DOHH2 (cell line): ENCODE measurements at regions not wholly inside any gene's neighbourhood (a gene's known extent, or its start where the extent isn't known, plus 50 kb on each side); places are given as distances from the start of the nearest gene placed in this dataset.

ENCODE experiments used
- H3F3A ChIP-seq: fragments of 200-600 bp; sonication (generic), shearing (Covaris generic); 2 replicates; pipeline ENCODE4 v1.6.0; 2016; ENCODE audit warnings: antibody characterized with exemption, mild to moderate bottlenecking; ENCODE audit not compliant: control insufficient read depth, insufficient read depth
- H3K27ac ChIP-seq: fragments of 200-600 bp; sonication (generic); 2 replicates; pipeline ENCODE4 v1.5.1; 2014; ENCODE audit warnings: low read depth, mild to moderate bottlenecking, low read length, moderate library complexity
- H3K27me3 ChIP-seq: fragments of 200-600 bp; sonication (generic); 2 replicates; pipeline ENCODE4 v1.6.1; 2014; ENCODE audit warnings: mild to moderate bottlenecking, low read length, mixed read lengths; ENCODE audit not compliant: control insufficient read depth
- H3K36me3 ChIP-seq: fragments of 200-600 bp; sonication (generic); 2 replicates; pipeline ENCODE4 v1.6.1; 2014; ENCODE audit warnings: mild to moderate bottlenecking, low read length, moderate library complexity, mixed read lengths; ENCODE audit not compliant: control insufficient read depth
- H3K4me1 ChIP-seq: fragments of 200-600 bp; sonication (generic); 2 replicates; pipeline ENCODE4 v1.6.1; 2014; ENCODE audit warnings: mild to moderate bottlenecking, low read length, mixed read lengths; ENCODE audit not compliant: control insufficient read depth
- H3K4me2 ChIP-seq: fragments of 200-600 bp; sonication (generic); 2 replicates; pipeline ENCODE4 v1.6.0; 2014; ENCODE audit warnings: mild to moderate bottlenecking, low read length, moderate library complexity
- H3K4me3 ChIP-seq: fragments of 200-600 bp; sonication (generic); 2 replicates; pipeline ENCODE4 v1.5.1; 2014; ENCODE audit warnings: mild to moderate bottlenecking, low read length, mixed read lengths
- H3K79me2 ChIP-seq: fragments of 200-600 bp; sonication (generic); 2 replicates; pipeline ENCODE4 v1.6.1; 2014; ENCODE audit warnings: mild to moderate bottlenecking, low read length, mixed read lengths; ENCODE audit not compliant: control insufficient read depth
- H3K9me2 ChIP-seq: fragments of 200-600 bp; sonication (generic); replicated peaks from 2 replicates; pipeline ENCODE4 v1.6.1; 2014; ENCODE audit warnings: mild to moderate bottlenecking, low read length, mixed read lengths; ENCODE audit not compliant: control insufficient read depth
- H3K9me3 ChIP-seq: fragments of 200-600 bp; sonication (generic); 2 replicates; pipeline ENCODE4 v1.6.1; 2014; ENCODE audit warnings: antibody characterized with exemption, low read length, mixed read lengths; ENCODE audit not compliant: control insufficient read depth, insufficient read depth
- H4K20me1 ChIP-seq: fragments of 200-600 bp; sonication (generic); 2 replicates; pipeline ENCODE4 v1.6.0; 2014; ENCODE audit warnings: low read depth, mild to moderate bottlenecking, antibody characterized with exemption, low read length, moderate library complexity; ENCODE audit not compliant: control insufficient read depth, insufficient read depth
- EZH2phosphoT487 ChIP-seq: fragments of 200-600 bp; sonication (generic); IDR thresholded peaks from 2 replicates; pipeline ENCODE4 v1.6.1; 2017; ENCODE audit warnings: borderline replicate concordance, mild to moderate bottlenecking, antibody characterized with exemption, low read length, moderate library complexity, mixed read lengths
- TF ChIP-seq, protein P1 (sequence below): fragments of 200-600 bp; sonication (generic); IDR thresholded peaks from one replicate; pipeline ENCODE4 v1.5.1; 2014; ENCODE audit warnings: antibody characterized with exemption, mild to moderate bottlenecking, low read depth, low read length; ENCODE audit not compliant: poor library complexity, severe bottlenecking

DNA sequence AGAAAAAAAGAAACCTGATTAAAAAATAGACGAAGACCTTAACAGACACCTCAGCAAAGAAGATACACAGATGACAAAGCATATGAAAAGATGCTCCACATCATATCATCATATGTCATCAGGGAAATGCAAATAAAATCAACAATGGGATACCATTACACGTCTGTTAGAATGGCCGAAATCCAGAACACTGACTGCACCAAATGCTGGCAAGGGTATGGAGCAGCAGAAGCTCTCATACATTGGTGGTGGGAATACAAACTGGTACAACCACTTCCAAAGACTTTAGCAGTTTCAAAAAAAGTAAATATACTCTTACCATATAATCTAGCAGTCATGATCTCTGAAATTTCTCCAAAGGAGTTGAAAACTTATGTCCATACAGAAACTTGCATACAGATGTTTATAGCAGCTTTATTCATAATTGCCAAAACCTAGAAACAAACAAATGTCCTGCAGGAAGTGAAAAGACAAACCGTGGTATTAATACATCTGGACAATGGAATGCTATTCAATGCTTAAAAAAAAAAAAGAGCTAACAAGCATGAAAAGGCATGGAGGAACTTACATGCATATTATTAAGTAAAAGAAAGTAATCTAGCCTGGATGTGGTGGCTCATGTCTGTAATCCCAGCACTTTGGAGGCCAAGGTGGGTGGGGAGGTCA is 107.4 kb downstream of the HES1 start:
- Histone ChIP-seq H3K79me2 (no peaks in the 10 kb centered on the region), H3K4me2 (no peak overlapping the region), H3K27ac (no peak overlapping the region), H3K4me3 (no peak overlapping the region), H4K20me1 (no peaks in the 10 kb centered on the region), H3K9me2 (no peaks in the 10 kb centered on the region), H3K36me3 (no peaks in the 10 kb centered on the region), H3K4me1 (no peaks in the 10 kb centered on the region), H3K27me3 (peaks cover 4% of the 10 kb centered on the region), H3F3A (no peaks in the 10 kb centered on the region), H3K9me3 (no peaks in the 10 kb centered on the region)
- TF ChIP-seq EZH2phosphoT487: no peak
- TF ChIP-seq, protein P1, sequence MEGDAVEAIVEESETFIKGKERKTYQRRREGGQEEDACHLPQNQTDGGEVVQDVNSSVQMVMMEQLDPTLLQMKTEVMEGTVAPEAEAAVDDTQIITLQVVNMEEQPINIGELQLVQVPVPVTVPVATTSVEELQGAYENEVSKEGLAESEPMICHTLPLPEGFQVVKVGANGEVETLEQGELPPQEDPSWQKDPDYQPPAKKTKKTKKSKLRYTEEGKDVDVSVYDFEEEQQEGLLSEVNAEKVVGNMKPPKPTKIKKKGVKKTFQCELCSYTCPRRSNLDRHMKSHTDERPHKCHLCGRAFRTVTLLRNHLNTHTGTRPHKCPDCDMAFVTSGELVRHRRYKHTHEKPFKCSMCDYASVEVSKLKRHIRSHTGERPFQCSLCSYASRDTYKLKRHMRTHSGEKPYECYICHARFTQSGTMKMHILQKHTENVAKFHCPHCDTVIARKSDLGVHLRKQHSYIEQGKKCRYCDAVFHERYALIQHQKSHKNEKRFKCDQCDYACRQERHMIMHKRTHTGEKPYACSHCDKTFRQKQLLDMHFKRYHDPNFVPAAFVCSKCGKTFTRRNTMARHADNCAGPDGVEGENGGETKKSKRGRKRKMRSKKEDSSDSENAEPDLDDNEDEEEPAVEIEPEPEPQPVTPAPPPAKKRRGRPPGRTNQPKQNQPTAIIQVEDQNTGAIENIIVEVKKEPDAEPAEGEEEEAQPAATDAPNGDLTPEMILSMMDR: no peak

DNA sequence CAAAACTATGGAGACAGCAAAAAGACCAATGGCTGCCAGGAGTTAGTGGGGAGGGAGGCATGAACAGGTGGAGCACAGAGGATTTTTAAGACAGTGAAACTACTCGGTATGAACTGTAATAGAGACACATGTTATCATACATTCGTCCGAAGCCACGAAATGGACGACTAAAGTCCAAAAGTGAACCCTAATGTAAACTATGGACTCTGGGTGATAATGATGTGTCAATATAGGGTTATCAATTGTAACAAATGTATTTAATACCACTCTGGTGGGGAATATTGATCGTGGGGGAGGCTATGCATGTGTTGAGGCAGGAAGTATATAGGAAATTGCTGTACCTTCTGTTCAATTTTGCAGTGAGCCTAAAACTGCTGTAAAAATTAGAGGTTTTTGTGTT is 107.0 kb downstream of the CPN2 start:
- no peaks in the 10 kb centered on the region for H3F3A ChIP-seq
- no peaks in the 10 kb centered on the region for H3K9me3 ChIP-seq
- H3K79me2 ChIP-seq: no peaks in the 10 kb centered on the region
- H3K27ac ChIP-seq: no peak overlapping the region
- no peak overlapping the region for H3K4me2 ChIP-seq
- no peak for TF ChIP-seq EZH2phosphoT487
- TF ChIP-seq, protein P1: no peak
- H3K27me3 ChIP-seq: peaks cover 13% of the 10 kb centered on the region
- H3K9me2 ChIP-seq: no peaks in the 10 kb centered on the region
- no peak overlapping the region for H3K4me3 ChIP-seq
- H4K20me1 ChIP-seq: no peaks in the 10 kb centered on the region
- no peaks in the 10 kb centered on the region for H3K4me1 ChIP-seq
- H3K36me3 ChIP-seq: no peaks in the 10 kb centered on the region

DNA sequence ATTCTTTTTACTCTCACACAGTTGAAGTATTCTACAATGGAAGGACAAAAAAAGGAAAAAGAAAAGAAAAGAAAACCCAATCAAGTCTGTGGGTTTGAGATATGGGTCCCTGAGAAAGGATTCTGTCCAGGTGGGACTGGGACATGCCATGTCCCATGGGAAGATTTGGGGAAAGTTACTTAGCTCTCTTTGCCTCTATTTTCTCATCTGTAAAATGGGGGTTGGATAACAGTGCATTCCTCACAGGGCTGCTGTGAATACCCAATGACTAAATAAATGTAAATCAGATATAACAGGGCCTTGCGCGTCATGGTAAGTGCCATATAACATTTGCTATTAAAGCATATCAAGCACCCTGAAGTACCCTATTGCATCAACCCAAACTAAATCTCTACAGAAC is 105.7 kb downstream of the CPN2 start:
- Histone ChIP-seq H3K27ac (no peak overlapping the region), H4K20me1 (no peaks in the 10 kb centered on the region)
- no peak for TF ChIP-seq EZH2phosphoT487
- TF ChIP-seq, protein P1: no peak

More for the DNA sequence above, 105.7 kb downstream of the CPN2 start:
- Histone ChIP-seq H3F3A (no peaks in the 10 kb centered on the region), H3K9me2 (no peaks in the 10 kb centered on the region), H3K4me1 (no peaks in the 10 kb centered on the region), H3K9me3 (no peaks in the 10 kb centered on the region), H3K27me3 (peaks cover 19% of the 10 kb centered on the region), H3K4me2 (no peak overlapping the region), H3K36me3 (no peaks in the 10 kb centered on the region), H3K79me2 (no peaks in the 10 kb centered on the region), H3K4me3 (no peak overlapping the region)
